SK-N-SH (cell line): ENCODE measurements at regions not wholly inside any gene's neighbourhood (a gene's known extent, or its start where the extent isn't known, plus 50 kb on each side); places are given as distances from the start of the nearest gene placed in this dataset.

Experiments
- CTCF ChIA-PET: fragments of 300-600, 350-600 bp; formaldehyde crosslinking; extraction: SDS; loops from one replicate; lab custom pipeline; 2021; lab: Yijun Ruan, JAX
- POLR2A ChIA-PET: fragments of 350-600 bp; sonication (Branson Sonifier 250); formaldehyde crosslinking; extraction: SDS; loops from one replicate; lab custom pipeline; 2020; ENCODE audit warnings: antibody characterized with exemption, inconsistent platforms; lab: Yijun Ruan, JAX
- DNase-seq: peaks from one replicate; pipeline ENCODE4 v3.0.0; 2012
- H2AFZ ChIP-seq: fragments of 200-600 bp; sonication (generic); 2 replicates; pipeline ENCODE4 v1.8.1; 2016; ENCODE audit warnings: antibody characterized with exemption, mild to moderate bottlenecking, low read depth
- H3F3A ChIP-seq: fragments of 200-600 bp; sonication (generic); replicated peaks from 2 replicates; pipeline ENCODE3; 2016; ENCODE audit warnings: antibody characterized with exemption, mild to moderate bottlenecking; ENCODE audit not compliant: insufficient read depth
- H3K27ac ChIP-seq, 2 experiments: fragments of 200-500 bp in 1 of 2; fragments of 200-600 bp in 1 of 2; sonication (Bioruptor generic) in 1 of 2; sonication (generic), shearing (Covaris generic) in 1 of 2; 2 replicates each; pipeline versions ENCODE4 v1.5.1 to v1.6.1; 2014 to 2016; ENCODE audit warnings: low read depth in 2 of 2, inconsistent platforms in 1 of 2, low read length in 1 of 2, mild to moderate bottlenecking in 1 of 2, mixed read lengths in 1 of 2
- H3K27me3 ChIP-seq: fragments of 200-600 bp; sonication (generic), shearing (Covaris generic); 2 replicates; pipeline ENCODE4 v1.6.1; 2016; ENCODE audit warnings: mixed run types; ENCODE audit not compliant: insufficient read depth
- H3K36me3 ChIP-seq, 2 experiments: fragments of 200-500 bp in 1 of 2; fragments of 200-600 bp in 1 of 2; sonication (Bioruptor generic) in 1 of 2; sonication (generic) in 1 of 2; replicated peaks in 1 of 2; 2 replicates each; pipeline versions ENCODE3 to v1.5.1; 2014 to 2016; ENCODE audit warnings: low read length in 1 of 2, mild to moderate bottlenecking in 1 of 2; ENCODE audit not compliant: insufficient read depth in 2 of 2, control insufficient read depth in 1 of 2
- H3K4me1 ChIP-seq, 2 experiments: fragments of 200-500 bp in 1 of 2; fragments of 200-600 bp in 1 of 2; sonication (Bioruptor generic) in 1 of 2; sonication (generic), shearing (Covaris generic) in 1 of 2; 2 replicates each; pipeline versions ENCODE4 v1.5.1 to v1.6.1; 2014 to 2016; ENCODE audit warnings: low read depth in 1 of 2, low read length in 1 of 2, mixed run types in 1 of 2; ENCODE audit not compliant: insufficient read depth in 2 of 2, control insufficient read depth in 1 of 2
- H3K4me2 ChIP-seq: fragments of 200-600 bp; sonication (generic), shearing (Covaris generic); 2 replicates; pipeline ENCODE4 v1.6.1; 2017; ENCODE audit warnings: mixed run types
- H3K4me3 ChIP-seq, 2 experiments: fragments of 200-500 bp in 1 of 2; fragments of 200-600 bp in 1 of 2; sonication (Bioruptor generic) in 1 of 2; sonication (generic), shearing (Covaris generic) in 1 of 2; 2 replicates each; pipeline versions ENCODE4 v1.5.1 to v1.8.1; 2014 to 2016; ENCODE audit warnings: low read depth in 2 of 2, inconsistent platforms in 1 of 2, low read length in 1 of 2, mild to moderate bottlenecking in 1 of 2, mixed read lengths in 1 of 2, moderate library complexity in 1 of 2
- H3K79me2 ChIP-seq: fragments of 200-600 bp; sonication (generic); 2 replicates; pipeline ENCODE4 v1.8.1; 2017; ENCODE audit warnings: mild to moderate bottlenecking; ENCODE audit not compliant: insufficient read depth
- H3K9ac ChIP-seq: fragments of 200-600 bp; sonication (generic); 2 replicates; pipeline ENCODE4 v1.6.1; 2017; ENCODE audit warnings: mixed run types
- H3K9me2 ChIP-seq: fragments of 200-600 bp; sonication (generic); 2 replicates; pipeline ENCODE4 v1.6.1; 2017; ENCODE audit warnings: mixed run types
- H3K9me3 ChIP-seq: fragments of 200-600 bp; sonication (generic); 2 replicates; pipeline ENCODE4 v1.6.1; 2017; ENCODE audit warnings: mixed run types, mild to moderate bottlenecking, moderate library complexity
- H4K20me1 ChIP-seq: fragments of 200-600 bp; sonication (generic); 2 replicates; pipeline ENCODE4 v1.6.1; 2017; ENCODE audit warnings: mild to moderate bottlenecking, mixed run types; ENCODE audit not compliant: insufficient read depth
- ELF1 ChIP-seq: IDR thresholded peaks from 2 replicates; pipeline ENCODE4 v1.4.0; 2012
- EZH2phosphoT487 ChIP-seq: fragments of 200-600 bp; sonication (generic); IDR thresholded peaks from 2 replicates; pipeline ENCODE4 v1.6.1; 2017; ENCODE audit warnings: low read depth, mixed run types, mild to moderate bottlenecking, antibody characterized with exemption, moderate library complexity, borderline replicate concordance
- FOSL2 ChIP-seq: IDR thresholded peaks from 2 replicates; pipeline ENCODE4 v1.4.0; 2012; ENCODE audit warnings: low read depth, mild to moderate bottlenecking, moderate library complexity, borderline replicate concordance
- FOXJ3 ChIP-seq: sonication (generic); formaldehyde crosslinking; IDR thresholded peaks from 2 replicates; pipeline ENCODE4 v1.5.1; 2020; ENCODE audit warnings: mild to moderate bottlenecking, missing genetic modification reagents
- FOXM1 ChIP-seq: IDR thresholded peaks from 2 replicates; pipeline ENCODE4 v1.4.0; 2012; ENCODE audit warnings: low read depth, mild to moderate bottlenecking
- GATA2 ChIP-seq: sonication (generic); formaldehyde crosslinking; IDR thresholded peaks from 2 replicates; pipeline ENCODE4 v1.5.0; 2020; ENCODE audit warnings: mild to moderate bottlenecking, missing genetic modification reagents
- MEF2A ChIP-seq: IDR thresholded peaks from 2 replicates; pipeline ENCODE4 v1.4.0; 2012; ENCODE audit warnings: low read depth, borderline replicate concordance
- NFIC ChIP-seq: IDR thresholded peaks from 2 replicates; pipeline ENCODE4 v1.4.0; 2012; ENCODE audit warnings: borderline replicate concordance
- NRF1 ChIP-seq: IDR thresholded peaks from 2 replicates; pipeline ENCODE4 v1.6.1; 2012; ENCODE audit warnings: low read depth, mild to moderate bottlenecking, low read length
- RCOR1 ChIP-seq: fragments of 150-350 bp; IDR thresholded peaks from 2 replicates; pipeline ENCODE4 v1.6.1; 2017; ENCODE audit warnings: antibody characterized with exemption, low read length
- REST ChIP-seq: IDR thresholded peaks from 2 replicates; pipeline ENCODE4 v1.6.1; 2012; ENCODE audit warnings: mild to moderate bottlenecking, low read depth, low read length, moderate library complexity
- RFX5 ChIP-seq: IDR thresholded peaks from 2 replicates; pipeline ENCODE4 v1.6.1; 2012; ENCODE audit warnings: mild to moderate bottlenecking, improper control_type of control experiment, low read length
- RXRA ChIP-seq: IDR thresholded peaks from 2 replicates; pipeline ENCODE4 v1.4.0; 2012; ENCODE audit warnings: low read depth, mild to moderate bottlenecking, borderline replicate concordance
- TAF1 ChIP-seq: IDR thresholded peaks from 2 replicates; pipeline ENCODE4 v1.6.1; 2012; ENCODE audit warnings: low read depth, mild to moderate bottlenecking, low read length, moderate library complexity, borderline replicate concordance
- TCF12 ChIP-seq: IDR thresholded peaks from 2 replicates; pipeline ENCODE4 v1.4.0; 2012
- USF2 ChIP-seq: fragments of 150-350 bp; IDR thresholded peaks from 2 replicates; pipeline ENCODE4 v1.6.1; 2017; ENCODE audit warnings: antibody characterized with exemption, low read length, low read depth, borderline replicate concordance
- WGBS: methylation state at CpG from one replicate; pipeline ENCODE4 v1.1.6; 2017; ENCODE audit warnings: low lambda C conversion rate; 5-methylcytosine and 5-hydroxymethylcytosine counted together

- Histone ChIP-seq H3K9ac (no peak overlapping the region), H3K36me3 (no peaks in the 10 kb centered on the region), H3K4me2 (no peak overlapping the region), H3K27me3 (no peaks in the 10 kb centered on the region), H3K79me2 (no peaks in the 10 kb centered on the region), H3F3A (no peaks in the 10 kb centered on the region), H3K4me3 (no peak overlapping the region), H2AFZ (no peak overlapping the region), H3K9me3 (no peaks in the 10 kb centered on the region), H4K20me1 (no peaks in the 10 kb centered on the region), H3K4me1 (no peaks in the 10 kb centered on the region), H3K27ac (no peak overlapping the region), H3K9me2 (no peaks in the 10 kb centered on the region; the same call in 1 of the 2 replicates)
- 32% methylated on average over 2 of the region's 2 CpGs for WGBS
- no peak for DNase-seq
- ChIA-PET CTCF (interaction anchor here (1.2 to 1.4 kb wide), 3 partner anchors 11 to 19 kb away, joined by 3 to 4 read pairs (median 3); no protein-coding TSS in a partner anchor), POLR2A (no interaction called here)
- TF ChIP-seq MEF2A (no peak), RFX5 (no peak), USF2 (no peak), REST (no peak), TAF1 (no peak), FOSL2 (no peak), FOXM1 (no peak), ELF1 (no peak), GATA2 (CRISPR knock-in tag) (no peak), NRF1 (no peak), NFIC (no peak), EZH2phosphoT487 (no peak), FOXJ3 (CRISPR knock-in tag) (no peak), RCOR1 (no peak), TCF12 (no peak), RXRA (no peak)
Measured at GRCh38 chr3:94323596-94323995, 260.7 kb downstream of the NSUN3 start.
